MM.1S (cell line): ENCODE measurements at regions not wholly inside any gene's neighbourhood (a gene's known extent, or its start where the extent isn't known, plus 50 kb on each side); places are given as distances from the start of the nearest gene placed in this dataset.

Experiments used
- DNase-seq: peaks from one replicate; pipeline ENCODE4 v3.0.0-alpha.2; 2015
- H2AFZ ChIP-seq: fragments of 300-600 bp; sonication (generic); 2 replicates; pipeline ENCODE4 v1.6.0; 2016; ENCODE audit warnings: antibody characterized with exemption, low read length
- H3F3A ChIP-seq: fragments of 300-600 bp; sonication (generic); 2 replicates; pipeline ENCODE4 v1.6.1; 2016; ENCODE audit warnings: mild to moderate bottlenecking, antibody characterized with exemption, low read length, moderate library complexity, mixed read lengths; ENCODE audit not compliant: insufficient read depth
- H3K27ac ChIP-seq: fragments of 300-600 bp; sonication (generic); 2 replicates; pipeline ENCODE4 v1.5.1; 2016; ENCODE audit warnings: mild to moderate bottlenecking, low read length
- H3K27me3 ChIP-seq: fragments of 300-600 bp; sonication (generic); replicated peaks from 2 replicates; pipeline ENCODE4 v1.6.0; 2016; ENCODE audit warnings: low read length; ENCODE audit not compliant: insufficient read depth
- H3K36me3 ChIP-seq: fragments of 300-600 bp; sonication (generic); replicated peaks from 2 replicates; pipeline ENCODE4 v1.6.1; 2016; ENCODE audit warnings: mild to moderate bottlenecking, low read length, mixed read lengths; ENCODE audit not compliant: insufficient read depth
- H3K4me1 ChIP-seq: fragments of 300-600 bp; sonication (generic); 2 replicates; pipeline ENCODE4 v1.6.1; 2016; ENCODE audit warnings: low read length, mixed read lengths
- H3K4me2 ChIP-seq: fragments of 300-600 bp; sonication (generic); 2 replicates; pipeline ENCODE4 v1.6.0; 2016; ENCODE audit warnings: low read depth, low read length
- H3K4me3 ChIP-seq: fragments of 300-600 bp; sonication (generic); 2 replicates; pipeline ENCODE4 v1.5.1; 2016; ENCODE audit warnings: low read length, mixed read lengths
- H3K79me2 ChIP-seq: fragments of 300-600 bp; sonication (generic); 2 replicates; pipeline ENCODE4 v1.6.1; 2016; ENCODE audit warnings: mixed run types, low read length, mixed read lengths
- H3K9ac ChIP-seq: fragments of 300-600 bp; sonication (generic); 2 replicates; pipeline ENCODE4 v1.6.1; 2016; ENCODE audit warnings: low read length, mixed read lengths
- H3K9me2 ChIP-seq: fragments of 300-600 bp; sonication (generic); replicated peaks from 2 replicates; pipeline ENCODE4 v1.6.1; 2016; ENCODE audit warnings: mild to moderate bottlenecking, low read length, mixed read lengths; ENCODE audit not compliant: insufficient read depth
- H3K9me3 ChIP-seq: fragments of 300-600 bp; sonication (generic); replicated peaks from 2 replicates; pipeline ENCODE4 v1.6.1; 2016; ENCODE audit warnings: mild to moderate bottlenecking, low read length, mixed read lengths; ENCODE audit not compliant: insufficient read depth
- H4K20me1 ChIP-seq: fragments of 300-600 bp; sonication (generic); 2 replicates; pipeline ENCODE4 v1.6.1; 2016; ENCODE audit warnings: mild to moderate bottlenecking, low read length, moderate library complexity, mixed read lengths; ENCODE audit not compliant: insufficient read depth
- CTCF ChIP-seq: fragments of 300-600 bp; sonication (generic); IDR thresholded peaks from 2 replicates; pipeline ENCODE4 v1.5.1; 2016; ENCODE audit warnings: antibody characterized with exemption, low read length, mixed read lengths
- EZH2 ChIP-seq: fragments of 300-600 bp; sonication (generic); optimal IDR thresholded peaks from 2 replicates; pipeline ENCODE3; 2017; ENCODE audit warnings: low read depth, mild to moderate bottlenecking, antibody characterized with exemption, low read length, mixed read lengths
- EZH2phosphoT487 ChIP-seq: fragments of 300-600 bp; sonication (generic); IDR thresholded peaks from 2 replicates; pipeline ENCODE4 v1.6.1; 2018; ENCODE audit warnings: antibody characterized with exemption, low read length

GRCh38 chr2:176709991-176710390 lies 440.7 kb downstream of the MTX2 start:
- Histone ChIP-seq H2AFZ (no peak overlapping the region), H3K27ac (no peak overlapping the region), H3K27me3 (no peaks in the 10 kb centered on the region), H3K4me1 (no peaks in the 10 kb centered on the region), H3K9me3 (no peaks in the 10 kb centered on the region), H3K4me2 (no peak overlapping the region), H3K9me2 (no peaks in the 10 kb centered on the region), H3F3A (no peaks in the 10 kb centered on the region), H3K36me3 (no peaks in the 10 kb centered on the region), H3K9ac (no peak overlapping the region), H4K20me1 (no peaks in the 10 kb centered on the region), H3K4me3 (no peak overlapping the region), H3K79me2 (no peaks in the 10 kb centered on the region)
- DNase-seq = no peak
- no peak for TF ChIP-seq EZH2
- TF ChIP-seq CTCF = no peak

- no peak overlapping the region for H3K9ac ChIP-seq
- no peak for DNase-seq
- H3K4me3 ChIP-seq = no peak overlapping the region
- no peaks in the 10 kb centered on the region for H3K79me2 ChIP-seq
- no peak overlapping the region for H3K4me2 ChIP-seq
- no peaks in the 10 kb centered on the region for H3K4me1 ChIP-seq
- TF ChIP-seq CTCF (no peak), EZH2 (no peak), EZH2phosphoT487 (no peak)
- H2AFZ ChIP-seq = no peak overlapping the region
- no peaks in the 10 kb centered on the region for H4K20me1 ChIP-seq
- H3K9me2 ChIP-seq = no peaks in the 10 kb centered on the region
- no peak overlapping the region for H3K27ac ChIP-seq
- H3K27me3 ChIP-seq = no peaks in the 10 kb centered on the region
- H3F3A ChIP-seq = no peaks in the 10 kb centered on the region
- no peaks in the 10 kb centered on the region for H3K36me3 ChIP-seq
- no peaks in the 10 kb centered on the region for H3K9me3 ChIP-seq
Observed at GRCh38 chr2:176710657-176711186, 441.5 kb downstream of the MTX2 start.

- Histone ChIP-seq H4K20me1 (no peaks in the 10 kb centered on the region), H3K4me3 (no peak overlapping the region), H3K27ac (no peak overlapping the region), H3K9me2 (no peaks in the 10 kb centered on the region), H3K9me3 (no peaks in the 10 kb centered on the region), H3K27me3 (no peaks in the 10 kb centered on the region), H2AFZ (no peak overlapping the region), H3K9ac (no peak overlapping the region), H3K4me2 (no peak overlapping the region), H3K4me1 (no peaks in the 10 kb centered on the region), H3K36me3 (no peaks in the 10 kb centered on the region), H3F3A (no peaks in the 10 kb centered on the region), H3K79me2 (no peaks in the 10 kb centered on the region)
- TF ChIP-seq EZH2phosphoT487 (no peak), EZH2 (no peak), CTCF (no peak)
- no peak for DNase-seq
Observed at GRCh38 chr2:176725873-176726645, 456.8 kb downstream of the MTX2 start.
